A673 (cell line): ENCODE measurements at regions not wholly inside any gene's neighbourhood (a gene's known extent, or its start where the extent isn't known, plus 50 kb on each side); places are given as distances from the start of the nearest gene placed in this dataset.

Source experiments
- BruUV-seq: library from RNA; stranded (reverse); fragments of 400-500 nt; replicated peaks from 2 replicates; lab custom pipeline; 2021; lab: Mats Ljungman, UMichigan
- CTCF ChIA-PET: fragments of 300-600 bp; sonication (Branson Sonifier 250); formaldehyde crosslinking; loops from one replicate; lab custom pipeline; 2022; ENCODE audit warnings: antibody characterized with exemption; lab: Charles Lee
- POLR2A ChIA-PET: fragments of 300-600 bp; sonication (Branson Sonifier 250); formaldehyde crosslinking; loops from one replicate; lab custom pipeline; 2022; ENCODE audit warnings: antibody characterized with exemption; ENCODE audit not compliant: low non-redundant PET; lab: Charles Lee
- DNase-seq: peaks from one replicate; pipeline ENCODE4 v3.0.0-alpha.2; 2015; ENCODE audit warnings: low spot score
- H3K27ac ChIP-seq: fragments of 200-600 bp; sonication (generic); 2 replicates; pipeline ENCODE4 v1.5.1; 2016; ENCODE audit warnings: mixed run types, low read depth, mild to moderate bottlenecking, mixed read lengths, antibody characterized with exemption, low read length; ENCODE audit not compliant: poor library complexity, severe bottlenecking
- H3K27me3 ChIP-seq: fragments of 200-600 bp; sonication (generic); replicated peaks from 2 replicates; pipeline ENCODE4 v1.6.1; 2017; ENCODE audit warnings: mixed run types, low read depth, mild to moderate bottlenecking, mixed read lengths, antibody characterized with exemption, low read length; ENCODE audit not compliant: insufficient read depth, poor library complexity
- H3K36me3 ChIP-seq: fragments of 200-600 bp; sonication (generic); 2 replicates; pipeline ENCODE4 v1.6.1; 2016; ENCODE audit warnings: mixed run types, mild to moderate bottlenecking, mixed read lengths, antibody characterized with exemption, low read length; ENCODE audit not compliant: insufficient read depth, poor library complexity, severe bottlenecking
- H3K4me1 ChIP-seq: fragments of 200-600 bp; sonication (generic); 2 replicates; pipeline ENCODE4 v1.6.1; 2017; ENCODE audit warnings: mixed run types, mild to moderate bottlenecking, mixed read lengths, antibody characterized with exemption, low read length; ENCODE audit not compliant: insufficient read depth, poor library complexity, severe bottlenecking
- H3K4me3 ChIP-seq: fragments of 200-600 bp; sonication (generic); 2 replicates; pipeline ENCODE4 v1.5.1; 2016; ENCODE audit warnings: low read depth, mixed run types, mild to moderate bottlenecking, mixed read lengths, low read length; ENCODE audit not compliant: poor library complexity, severe bottlenecking
- H3K9me3 ChIP-seq: fragments of 200-600 bp; sonication (generic); 2 replicates; pipeline ENCODE4 v1.6.1; 2016; ENCODE audit warnings: mixed run types, low read depth, mild to moderate bottlenecking, mixed read lengths, antibody characterized with exemption, low read length; ENCODE audit not compliant: poor library complexity, severe bottlenecking
- CTCF ChIP-seq: fragments of 300-800, 200-600 bp; sonication (generic); conservative IDR thresholded peaks from 2 replicates; pipeline ENCODE4 v1.5.1; 2017; ENCODE audit warnings: low read depth, mild to moderate bottlenecking, antibody characterized with exemption, low read length, moderate library complexity, mixed read lengths
- EZH2 ChIP-seq: fragments of 200-600 bp; sonication (generic); IDR thresholded peaks from 2 replicates; pipeline ENCODE4 v1.6.1; 2017; ENCODE audit warnings: borderline replicate concordance, low read depth, mild to moderate bottlenecking, mixed read lengths, antibody characterized with exemption, low read length; ENCODE audit not compliant: poor library complexity, severe bottlenecking
- intact Hi-C: fragments of 100-400 bp; cut with micrococcal nuclease; formaldehyde crosslinking; loops from one replicate; pipeline ENCODE4 v1.10.0; 2022; ENCODE audit not compliant: unreplicated experiment

GRCh38 chr4:93983140-93983539 lies 154.6 kb downstream of the ATOH1 start:
- H3K4me3 ChIP-seq, result no peak overlapping the region
- intact Hi-C loops, result no loop called here
- no peaks in the 10 kb centered on the region for H3K4me1 ChIP-seq
- H3K27me3 ChIP-seq, result no peaks in the 10 kb centered on the region
- TF ChIP-seq EZH2 (no peak), CTCF (no peak)
- DNase-seq, result no peak
- ChIA-PET POLR2A (no interaction called here), CTCF (no interaction called here)
- H3K27ac ChIP-seq, result no peak overlapping the region
- BruUV-seq, result no TSS peak
- no peaks in the 10 kb centered on the region for H3K9me3 ChIP-seq
- H3K36me3 ChIP-seq, result no peaks in the 10 kb centered on the region

GRCh38 chr4:93994175-93994994 lies 165.8 kb downstream of the ATOH1 start:
- CTCF ChIA-PET, result no interaction called here
- intact Hi-C loops, result no loop called here

GRCh38 chr4:93996895-93997294 lies 168.3 kb downstream of the ATOH1 start:
- BruUV-seq, result no TSS peak
- H3K4me1 ChIP-seq, result no peaks in the 10 kb centered on the region
- CTCF ChIA-PET, result no interaction called here
- intact Hi-C loops, result no loop called here
- no peaks in the 10 kb centered on the region for H3K27me3 ChIP-seq
- no peak for DNase-seq
- H3K9me3 ChIP-seq, result no peaks in the 10 kb centered on the region
- TF ChIP-seq CTCF (no peak), EZH2 (no peak)
- no peaks in the 10 kb centered on the region for H3K36me3 ChIP-seq
- H3K27ac ChIP-seq, result no peak overlapping the region
- no peak overlapping the region for H3K4me3 ChIP-seq
- POLR2A ChIA-PET, result no interaction called here

More at GRCh38 chr4:93994175-93994994, 165.8 kb downstream of the ATOH1 start:
- POLR2A ChIA-PET, result no interaction called here
- no peak overlapping the region for H3K27ac ChIP-seq
- H3K4me3 ChIP-seq, result no peak overlapping the region
- TF ChIP-seq EZH2 (no peak), CTCF (no peak)
- H3K27me3 ChIP-seq, result no peaks in the 10 kb centered on the region
- H3K9me3 ChIP-seq, result no peaks in the 10 kb centered on the region
- no peaks in the 10 kb centered on the region for H3K4me1 ChIP-seq
- no peak for DNase-seq
- BruUV-seq, result no TSS peak
- H3K36me3 ChIP-seq, result no peaks in the 10 kb centered on the region
